Left renal pelvis (tissue), 4 donors: ENCODE measurements at regions not wholly inside any gene's neighbourhood (a gene's known extent, or its start where the extent isn't known, plus 50 kb on each side); places are given as distances from the start of the nearest gene placed in this dataset.

Source experiments
- DNase-seq, 4 donors: peaks; one replicate each; pipeline ENCODE4 v3.0.0-alpha.2; 2013; ENCODE audit warnings: low read depth in 4 of 4, low spot score in 3 of 4

DNA sequence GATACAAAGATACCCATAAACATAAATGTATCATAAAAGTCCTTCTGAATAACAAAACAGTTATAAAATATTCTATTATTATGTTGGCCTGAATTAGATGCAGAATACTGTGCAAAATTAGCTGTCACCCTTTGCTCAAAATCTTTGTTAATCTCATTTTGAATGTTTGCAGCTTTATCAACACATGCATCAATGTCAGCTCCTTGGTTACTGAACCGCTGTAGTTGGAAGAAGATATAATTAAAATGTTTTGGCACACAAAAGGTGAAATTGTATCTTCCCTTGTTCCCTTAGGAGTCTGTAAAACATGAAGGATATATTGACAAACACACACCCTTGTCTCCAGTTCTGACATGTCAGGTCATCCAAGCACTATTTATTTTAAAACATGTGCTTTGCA, 146.3 kb upstream of the POU5F2 start:
- DNase-seq = no peak

DNA sequence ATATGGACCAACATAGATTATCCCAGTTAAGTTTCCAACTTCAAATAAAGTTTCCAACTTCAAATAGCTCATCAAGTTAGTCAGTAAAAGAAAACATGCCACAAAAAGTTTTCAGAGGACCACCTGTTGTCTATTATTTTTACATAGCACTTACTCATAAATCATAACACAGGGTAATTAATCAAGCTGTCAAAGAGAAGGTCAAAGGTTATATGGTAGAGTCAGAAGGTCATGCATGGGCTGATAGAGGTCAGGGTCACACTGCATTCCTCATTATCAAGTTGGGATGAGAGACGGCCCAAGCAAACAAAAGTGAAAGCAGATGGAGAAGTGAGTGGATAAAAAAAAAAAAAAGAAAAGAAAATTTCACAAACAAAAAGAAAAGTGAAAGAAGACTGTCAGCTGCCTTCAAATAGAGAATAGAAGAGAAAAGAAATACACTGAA, 145.5 kb upstream of the POU5F2 start:
- no peak for DNase-seq

DNA sequence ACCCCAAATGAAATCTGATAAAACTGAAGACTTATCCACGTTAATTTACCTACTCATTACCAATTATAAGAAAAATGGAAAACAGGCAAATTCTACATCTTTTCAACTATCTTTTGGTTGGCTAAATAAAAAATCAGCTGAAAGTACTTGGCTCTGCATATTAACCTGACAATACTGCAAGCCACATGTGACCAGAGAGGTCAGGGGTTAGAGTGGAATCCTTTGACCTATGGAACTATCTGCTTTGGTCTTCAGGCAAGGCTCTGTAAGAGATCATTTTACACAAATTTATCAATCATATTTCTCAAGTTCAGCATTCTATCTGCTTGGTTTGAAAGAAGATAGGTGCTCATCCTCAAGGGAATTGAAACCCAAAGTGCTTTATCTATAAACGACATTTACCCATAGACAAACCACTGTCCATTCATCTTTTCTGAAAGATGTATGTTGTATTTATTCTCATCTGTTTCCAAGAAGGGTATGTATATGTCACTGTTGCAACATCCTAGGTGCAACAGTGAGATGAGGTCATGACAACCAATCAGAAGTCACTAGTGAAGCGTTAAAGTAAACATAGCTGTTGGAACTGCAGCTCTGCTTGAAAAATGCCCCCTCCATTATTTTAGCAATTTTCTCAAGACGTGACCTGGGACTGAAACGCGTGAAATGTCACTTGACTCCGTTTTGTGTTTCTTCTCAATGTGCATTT, 144.9 kb upstream of the POU5F2 start:
- no peak for DNase-seq

DNA sequence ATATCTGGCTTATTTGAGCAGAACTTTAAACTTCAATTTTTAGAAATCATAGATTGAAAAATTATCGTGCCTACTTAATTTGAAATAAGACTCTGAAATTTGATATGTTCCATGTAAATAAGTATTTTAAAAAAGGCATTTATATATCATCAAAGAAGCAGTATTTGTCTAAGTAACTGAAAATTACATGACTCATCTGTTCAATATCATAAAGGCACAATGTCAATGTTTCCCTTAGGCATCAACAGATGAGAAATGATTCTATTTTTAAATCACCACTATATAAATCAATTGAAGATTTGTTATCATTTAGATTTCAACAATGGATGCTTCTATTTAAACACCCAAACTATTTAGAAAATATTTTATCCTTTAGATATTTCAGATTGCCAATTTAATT, 142.9 kb upstream of the POU5F2 start:
- no peak for DNase-seq

DNA sequence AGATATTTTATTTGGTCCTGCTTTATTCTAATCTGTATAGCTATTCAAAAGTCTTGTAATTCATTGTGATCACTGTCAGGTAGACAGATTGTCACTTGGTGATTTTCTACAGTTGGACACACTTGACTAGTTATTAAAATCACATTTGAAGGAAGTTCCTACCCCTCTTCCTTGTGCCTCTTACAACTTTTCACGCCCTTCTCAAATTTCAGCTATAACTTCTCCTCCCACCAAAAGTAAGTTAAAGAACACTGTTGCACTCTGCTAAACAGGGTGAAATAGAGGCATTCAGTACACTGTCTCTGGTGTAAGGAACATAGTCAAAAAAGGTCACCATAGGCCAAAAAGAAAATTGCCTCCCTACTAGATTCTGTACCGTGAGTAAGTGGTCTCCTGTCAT, 142.1 kb upstream of the POU5F2 start:
- DNase-seq = no peak

DNA sequence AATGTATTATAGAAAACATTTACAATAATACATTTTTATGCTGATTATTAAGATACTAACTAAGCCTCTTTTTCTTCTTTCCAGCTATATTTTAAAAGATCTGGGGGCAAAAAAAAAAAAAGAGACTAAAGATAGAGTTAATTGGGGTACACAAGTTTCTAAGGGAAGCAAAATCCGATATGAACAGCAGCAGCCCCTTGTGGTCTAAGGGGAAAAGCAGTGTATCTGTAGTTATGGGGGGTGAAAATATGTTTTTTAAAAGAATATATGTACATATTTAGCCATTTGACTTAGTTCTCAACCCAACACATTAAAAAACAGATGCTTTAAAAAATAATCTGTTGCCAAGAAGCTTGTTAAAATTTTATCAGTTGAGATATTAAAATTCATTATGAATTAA, 134.3 kb upstream of the POU5F2 start:
- DNase-seq = no peak

DNA sequence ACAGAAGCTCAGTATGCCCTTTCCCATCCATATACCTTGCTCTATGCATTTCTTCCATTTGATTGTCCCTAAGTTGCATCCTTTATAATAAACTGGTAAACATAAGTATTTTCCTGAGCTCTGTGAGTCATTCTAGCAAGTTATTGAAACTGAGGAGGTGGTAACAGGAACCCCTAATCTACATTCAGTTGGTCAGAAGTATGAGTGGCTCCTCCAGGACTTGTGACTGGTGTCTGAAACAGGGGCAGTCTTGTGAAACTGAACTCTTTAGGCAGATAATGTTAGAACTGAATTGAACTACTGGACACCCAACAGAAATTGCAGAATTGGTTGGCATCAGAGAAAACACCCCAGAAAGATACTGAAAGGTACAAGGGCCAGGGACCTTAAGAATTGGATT, 133.1 kb upstream of the POU5F2 start:
- no peak for DNase-seq

DNA sequence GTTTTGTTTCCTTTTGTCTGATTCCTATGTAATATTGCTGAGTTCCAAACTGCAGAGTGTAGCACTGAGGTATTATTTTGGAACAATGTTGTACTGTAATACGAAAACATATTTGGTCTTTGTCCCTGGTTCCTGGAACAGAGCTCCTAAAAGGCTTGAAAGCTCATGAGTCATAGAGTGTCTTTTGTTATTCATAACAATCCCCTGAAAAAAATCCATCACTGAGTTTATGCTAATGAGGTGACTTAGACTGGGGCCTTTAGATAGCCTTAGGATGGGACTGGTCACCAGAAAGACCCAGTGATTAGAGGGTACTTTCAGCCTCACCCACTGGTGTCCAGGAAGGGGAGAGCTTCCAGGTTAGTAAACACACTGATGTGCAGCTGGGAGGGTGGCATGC, 132.7 kb upstream of the POU5F2 start:
- no peak for DNase-seq

DNA sequence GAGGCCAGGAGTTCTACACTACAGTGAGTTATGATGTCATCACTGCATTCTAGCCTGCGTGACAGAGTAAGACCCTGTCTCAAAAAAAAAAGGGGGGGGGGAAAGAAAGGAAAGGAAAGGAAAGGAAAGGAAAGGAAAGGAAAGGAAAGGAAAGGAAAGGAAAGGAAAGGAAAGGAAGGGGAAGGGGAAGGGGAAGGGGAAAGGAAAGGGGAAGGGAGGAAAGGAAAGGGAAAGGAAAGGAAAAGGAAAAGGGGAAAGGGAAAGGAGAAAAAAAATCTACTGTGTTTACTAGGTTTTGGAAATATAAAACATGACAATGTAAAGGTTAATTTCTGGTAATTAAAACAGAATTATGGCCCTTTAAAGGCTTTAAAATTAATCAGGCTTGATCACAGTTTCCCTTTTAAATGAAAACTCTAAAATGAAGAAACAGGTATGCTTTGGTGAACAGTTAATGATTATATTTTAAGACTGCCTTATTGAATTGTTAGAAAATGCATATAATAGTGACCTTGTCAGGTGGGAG, 131.9 kb upstream of the POU5F2 start:
- DNase-seq = no peak

DNA sequence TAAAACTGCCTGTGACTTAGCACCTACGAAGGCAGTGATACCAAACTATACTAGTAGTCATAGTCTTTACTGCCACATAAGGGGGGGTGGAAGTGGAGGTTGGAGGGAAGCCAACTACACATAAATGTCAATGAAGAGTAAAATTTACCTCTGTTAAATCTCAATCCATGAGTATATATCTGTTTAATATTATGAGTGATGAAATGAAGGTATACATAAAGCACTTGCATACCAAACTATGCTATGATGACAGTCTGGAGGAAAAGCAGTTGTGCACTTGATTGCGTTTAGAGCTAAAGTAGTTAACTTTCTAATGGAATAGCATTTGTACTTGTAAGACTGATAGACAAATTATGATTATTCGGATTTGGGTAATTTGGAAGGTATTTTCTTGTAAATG, 129.2 kb upstream of the POU5F2 start:
- DNase-seq = no peak

DNA sequence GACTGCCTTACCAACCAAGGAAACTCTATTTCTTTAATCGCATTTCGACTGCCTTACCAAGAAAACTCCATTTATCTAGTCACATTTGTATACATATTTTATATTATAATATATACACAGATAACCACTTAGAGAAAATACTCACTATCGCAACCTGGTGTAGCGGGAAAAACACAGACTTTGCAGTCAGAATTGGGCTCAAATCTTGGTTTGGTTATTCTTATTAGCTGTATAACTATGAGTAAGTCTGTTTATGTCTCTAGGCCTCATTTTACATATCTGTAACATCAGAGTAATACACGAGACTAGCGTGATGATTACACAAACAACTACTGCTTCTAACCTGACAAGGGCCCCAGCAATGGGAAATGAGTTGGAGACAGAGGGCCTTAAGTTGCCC, 127.5 kb upstream of the POU5F2 start:
- DNase-seq = no peak

DNA sequence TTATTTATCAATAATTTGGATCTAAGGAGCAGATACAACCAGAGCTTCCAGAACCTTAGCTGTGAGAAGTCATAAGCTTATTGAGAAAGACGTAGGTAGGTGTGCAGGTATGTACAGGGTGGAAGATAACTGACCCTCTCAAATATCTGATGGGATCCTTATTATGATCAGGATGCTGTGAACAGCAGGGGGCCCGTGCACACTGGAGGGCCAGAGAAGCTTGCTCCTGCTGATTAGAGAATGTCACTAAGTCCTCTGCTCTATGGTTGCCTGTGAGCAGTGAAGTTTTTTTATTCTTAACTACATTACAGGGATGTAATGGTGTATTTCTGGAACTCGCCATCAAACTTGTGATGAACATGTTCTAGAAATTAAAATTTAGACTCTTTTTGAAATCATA, 108.9 kb upstream of the POU5F2 start:
- no peak for DNase-seq

DNA sequence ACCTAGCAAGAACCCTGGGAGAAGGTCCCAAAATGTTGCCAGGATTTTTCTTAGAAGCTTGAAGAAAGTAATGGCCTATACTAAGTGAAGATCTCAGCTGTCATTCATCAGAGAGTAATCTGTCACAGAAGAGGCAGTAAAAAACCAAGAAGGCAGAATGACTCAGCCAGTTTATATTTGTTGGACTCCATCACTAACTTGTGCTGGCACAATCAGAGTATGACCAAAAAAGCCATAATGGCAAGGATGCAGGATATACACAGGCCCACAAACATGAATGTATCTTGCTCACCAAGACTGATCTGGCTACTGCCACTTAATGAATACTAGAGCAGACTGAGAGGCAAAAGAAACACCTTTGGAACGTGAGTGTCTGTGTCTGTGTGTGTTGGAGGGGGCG, 104.0 kb upstream of the POU5F2 start:
- DNase-seq = no peak

DNA sequence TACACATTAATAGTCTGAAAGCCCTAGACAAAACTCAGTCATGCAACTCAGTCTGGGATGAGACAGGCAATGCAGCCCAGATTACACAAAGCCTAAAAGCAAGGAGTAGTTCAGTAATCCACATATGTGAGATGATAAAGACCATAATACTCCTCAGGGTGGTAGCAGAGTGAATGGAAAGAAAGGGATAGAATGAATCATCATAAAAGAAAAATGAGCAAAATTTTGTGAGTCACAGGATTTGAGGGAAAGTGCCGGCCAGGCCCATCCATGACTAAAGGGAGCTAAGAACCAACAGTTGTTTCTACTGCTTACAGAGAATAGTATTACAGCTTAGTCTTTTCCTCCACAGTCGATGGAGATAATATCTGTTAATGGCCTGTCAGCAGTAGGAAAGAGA, 90.0 kb upstream of the POU5F2 start:
- DNase-seq = no peak

DNA sequence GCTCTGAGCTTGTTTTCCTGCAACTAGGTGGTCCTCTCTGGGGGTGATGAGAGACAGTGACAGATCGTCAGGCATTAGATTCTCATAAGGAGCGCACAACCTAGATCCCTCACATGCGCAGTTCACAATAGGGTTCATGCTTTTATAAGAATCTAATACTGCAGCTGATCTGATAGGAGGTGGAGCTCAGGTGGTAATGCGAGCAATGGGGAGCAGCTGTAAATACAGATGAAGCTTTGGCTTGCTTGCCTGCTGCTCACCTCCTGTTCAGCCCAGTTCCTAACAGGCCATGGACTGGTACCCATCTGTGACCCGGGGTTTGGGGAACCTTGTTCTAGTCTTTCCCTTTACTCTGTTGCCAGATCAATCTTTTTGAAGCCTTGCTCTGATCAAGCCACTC, 89.5 kb upstream of the POU5F2 start:
- no peak for DNase-seq

DNA sequence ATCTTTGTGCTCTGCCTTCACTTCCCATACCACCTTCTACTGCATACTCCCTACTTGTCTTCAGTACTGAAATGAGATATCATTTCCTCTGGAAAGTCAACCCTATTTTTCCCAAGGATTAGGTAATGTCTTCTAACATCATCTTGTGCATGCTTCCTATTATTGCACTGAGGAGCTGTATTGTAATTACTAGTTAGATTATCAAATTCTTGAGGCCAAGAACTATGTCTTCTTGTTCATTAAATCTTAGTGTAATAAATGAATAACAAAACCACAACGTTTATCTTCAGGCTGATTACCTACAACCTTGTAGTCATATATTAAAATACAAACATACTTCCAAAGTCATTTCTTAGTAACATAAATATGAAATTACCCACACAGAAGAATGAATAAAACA, 87.9 kb upstream of the POU5F2 start:
- no peak for DNase-seq

DNA sequence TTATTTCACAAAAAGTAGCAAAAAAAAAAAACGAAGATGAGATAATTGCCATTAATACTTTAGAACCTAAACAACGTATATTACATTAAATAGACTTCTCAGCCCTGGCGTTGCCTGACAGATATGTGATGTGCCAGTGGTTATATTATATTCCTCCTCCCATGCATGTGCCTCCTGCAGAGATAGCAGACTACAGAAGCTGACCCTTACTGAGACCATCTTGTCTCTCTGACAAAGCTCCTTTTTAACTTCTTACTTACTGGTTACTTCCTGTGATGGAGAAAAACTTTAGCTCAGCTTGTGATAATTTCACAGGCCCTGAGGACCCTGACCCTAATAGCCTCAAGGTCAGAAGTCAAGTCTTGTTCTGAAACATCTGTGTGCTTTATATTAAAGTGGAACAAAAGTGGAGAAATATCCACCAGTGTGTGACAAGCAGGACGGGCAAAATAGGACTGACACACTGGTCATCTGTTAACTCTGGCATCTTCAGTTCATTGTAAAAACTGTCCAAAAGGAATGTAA, 80.6 kb upstream of the POU5F2 start:
- no peak for DNase-seq

DNA sequence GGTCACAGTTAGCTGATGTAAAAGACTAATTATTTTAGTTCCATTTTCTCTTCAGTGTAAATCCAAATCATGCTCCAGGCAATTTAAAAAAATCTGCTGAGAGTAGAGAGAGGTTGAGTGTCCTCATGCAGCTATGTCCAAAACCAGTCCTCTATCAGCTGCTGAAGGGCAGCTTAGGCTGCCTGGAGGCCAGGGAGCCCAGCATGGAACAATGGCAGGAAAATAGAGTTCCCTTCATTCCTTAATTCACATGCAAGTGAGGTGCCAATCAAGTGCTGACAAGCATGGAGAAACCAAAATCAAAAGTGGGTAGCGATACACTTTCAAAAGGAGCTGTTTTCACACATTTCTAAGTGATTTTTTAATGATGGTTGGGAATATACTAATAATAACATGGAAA, 78.3 kb upstream of the POU5F2 start:
- DNase-seq = no peak

DNA sequence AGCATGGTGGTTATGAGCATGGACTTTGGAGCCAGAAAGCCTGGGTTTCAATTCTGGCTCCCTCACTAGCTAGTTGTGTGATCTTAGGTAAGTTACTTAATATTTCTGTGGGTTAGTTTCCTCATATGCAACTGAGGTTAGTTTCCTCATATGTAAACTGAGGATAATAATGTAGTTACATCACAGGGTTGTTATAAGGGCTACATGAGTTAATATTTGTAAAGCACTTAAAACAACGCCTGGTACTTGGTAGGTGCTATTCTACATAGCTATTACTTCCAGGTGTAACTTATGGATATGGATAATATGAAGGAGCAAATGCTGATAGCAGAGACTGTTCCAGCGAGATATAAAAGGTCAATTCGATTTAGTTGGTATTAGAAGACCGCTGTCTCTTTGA, 69.4 kb upstream of the POU5F2 start:
- DNase-seq = no peak

DNA sequence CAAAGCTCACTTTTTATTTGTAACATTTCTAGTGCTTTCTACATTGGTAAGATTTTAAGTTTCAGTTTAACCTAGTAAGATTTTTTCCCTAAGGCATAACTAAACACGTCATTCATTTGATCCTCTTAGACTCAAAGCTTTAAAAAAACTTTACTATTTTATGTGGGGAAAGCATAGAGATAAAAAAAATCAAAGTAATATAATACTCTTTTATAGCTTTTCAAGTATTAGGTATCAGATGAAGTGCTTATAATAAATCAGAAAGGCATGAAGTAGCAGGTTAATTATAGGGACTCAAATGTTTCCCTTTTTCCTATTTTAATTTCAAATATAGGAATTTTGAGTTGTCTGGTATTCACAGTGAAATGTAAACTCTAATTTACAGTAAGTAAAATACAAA, 68.0 kb upstream of the POU5F2 start:
- no peak for DNase-seq

DNA sequence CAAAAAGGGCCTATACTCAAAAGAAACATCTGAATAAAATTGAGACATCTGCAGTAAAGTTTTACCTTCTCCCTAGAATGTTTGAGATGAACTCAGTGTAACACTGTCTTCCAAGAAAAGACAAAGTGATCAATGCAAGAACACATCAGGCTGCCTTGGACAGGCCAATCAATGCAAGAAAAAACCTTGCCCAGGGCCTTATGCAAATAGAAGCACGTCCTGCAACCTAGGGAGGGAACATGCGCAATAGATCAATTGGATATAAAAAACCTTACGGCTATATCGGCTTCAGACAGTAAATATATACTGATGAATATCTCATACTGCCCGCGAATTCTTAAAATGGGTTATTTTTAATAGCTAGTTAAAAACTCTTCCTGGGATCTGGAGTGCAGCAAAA, 66.4 kb upstream of the POU5F2 start:
- no peak for DNase-seq

DNA sequence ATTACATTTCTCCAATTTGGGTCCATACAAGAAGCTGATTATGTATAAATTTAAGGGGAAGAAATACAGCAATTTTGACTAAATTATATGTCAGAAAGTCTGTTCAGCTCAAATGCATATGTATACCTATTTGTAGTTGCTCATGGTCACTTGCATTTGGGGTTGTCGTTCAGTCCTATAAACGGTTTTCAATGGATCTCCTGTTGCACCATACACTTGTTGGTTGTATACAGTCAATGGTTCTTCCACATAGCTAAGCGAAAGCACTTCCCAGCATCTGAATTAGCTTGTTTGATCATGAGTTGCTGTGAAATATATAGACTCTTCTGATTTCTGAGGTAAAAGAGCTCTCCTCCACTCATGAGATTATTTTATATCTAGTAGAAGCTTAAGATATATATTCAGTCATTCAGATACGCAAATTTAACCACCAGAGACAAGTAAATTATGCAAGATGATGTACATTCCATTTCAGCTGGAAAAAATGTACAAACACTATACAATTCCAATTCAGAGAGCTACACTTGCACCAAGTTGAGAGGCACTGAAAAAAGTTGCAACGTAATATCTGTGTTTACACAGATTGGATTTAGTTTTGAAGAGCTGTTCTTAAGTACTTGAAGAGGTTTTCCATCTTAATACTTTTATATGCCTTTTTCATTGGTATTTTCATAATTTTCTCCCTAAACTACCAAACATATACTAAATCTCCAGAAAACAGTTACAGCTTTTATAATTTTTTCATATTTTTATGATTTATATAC, 64.4 kb upstream of the POU5F2 start:
- no peak for DNase-seq
